ENCODE measurements at regions not wholly inside any gene's neighbourhood (a gene's known extent, or its start where the extent isn't known, plus 50 kb on each side); places are given as distances from the start of the nearest gene placed in this dataset.

DNA sequence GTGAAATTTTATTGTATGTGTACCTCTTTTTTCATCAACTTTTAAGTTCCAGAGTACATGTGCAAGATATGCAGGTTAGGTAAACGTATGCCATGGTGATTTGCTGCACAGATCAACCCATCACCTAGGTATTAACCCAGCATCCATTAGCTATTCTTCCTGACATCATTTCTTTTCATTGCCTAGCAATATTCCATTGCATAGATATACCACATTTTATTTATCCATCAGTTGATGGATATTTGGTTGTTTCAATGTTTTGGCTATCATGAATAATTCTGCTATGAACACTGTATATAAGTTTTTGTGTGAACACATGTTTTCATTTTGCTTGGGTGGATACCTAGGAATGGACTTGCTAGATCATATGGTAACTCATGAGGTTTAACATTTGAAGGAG, 439.9 kb upstream of the SOX5 start:
- H3K36me3 ChIP-seq (ENCODE audit: control insufficient read depth, insufficient read depth, low read length), result no peaks in the 10 kb centered on the region
- peaks cover 5% of the 10 kb centered on the region; the same call in 1 of the 2 replicates for H3K9me3 ChIP-seq (ENCODE audit: control insufficient read depth, insufficient read depth, low read length)
- no peak overlapping the region for H3K9ac ChIP-seq (ENCODE audit: low read depth, low read length)
- no peak overlapping the region for H3K4me3 ChIP-seq (ENCODE audit: low read depth, low read length)
- H3K27me3 ChIP-seq (ENCODE audit: control insufficient read depth, insufficient read depth, low read length), result no peaks in the 10 kb centered on the region
- no peak overlapping the region for H3K27ac ChIP-seq (ENCODE audit: low read depth, low read length)
- no peaks in the 10 kb centered on the region for H3K4me1 ChIP-seq (ENCODE audit: control insufficient read depth, insufficient read depth, low read length)

GRCh38 chr12:24387381-24387780, 437.9 kb upstream of the SOX5 start:
- no peak overlapping the region for H3K9ac ChIP-seq (ENCODE audit: low read depth, low read length)
- H3K4me1 ChIP-seq (ENCODE audit: control insufficient read depth, insufficient read depth, low read length), result no peaks in the 10 kb centered on the region
- H3K27ac ChIP-seq (ENCODE audit: low read depth, low read length), result no peak overlapping the region
- no peaks in the 10 kb centered on the region for H3K27me3 ChIP-seq (ENCODE audit: control insufficient read depth, insufficient read depth, low read length)
- H3K36me3 ChIP-seq (ENCODE audit: control insufficient read depth, insufficient read depth, low read length), result no peaks in the 10 kb centered on the region
- H3K4me3 ChIP-seq (ENCODE audit: low read depth, low read length), result no peak overlapping the region
- H3K9me3 ChIP-seq (ENCODE audit: control insufficient read depth, insufficient read depth, low read length), result peaks cover 5% of the 10 kb centered on the region; the same call in 1 of the 2 replicates

DNA sequence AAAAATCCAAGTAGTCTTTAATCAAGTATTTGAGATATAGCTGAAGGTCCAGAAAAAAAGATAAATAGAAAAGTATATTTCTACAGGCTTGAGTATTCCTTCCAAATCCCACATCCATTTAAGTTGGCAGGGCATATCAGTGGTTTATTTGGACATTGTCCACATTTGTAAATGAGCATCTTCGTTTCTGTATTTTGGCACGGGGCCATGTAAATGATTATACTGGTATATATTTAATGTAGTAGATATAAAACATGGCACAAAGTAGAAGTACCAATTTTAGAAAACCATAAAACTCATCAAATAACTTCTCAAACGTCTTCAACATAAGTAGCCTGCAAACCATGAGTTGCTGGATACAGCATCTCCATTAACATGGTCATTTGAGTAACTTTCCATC, 437.4 kb upstream of the SOX5 start:
- Histone ChIP-seq H3K27ac (ENCODE audit: low read depth, low read length) (no peak overlapping the region), H3K27me3 (ENCODE audit: control insufficient read depth, insufficient read depth, low read length) (no peaks in the 10 kb centered on the region), H3K9me3 (ENCODE audit: control insufficient read depth, insufficient read depth, low read length) (peaks cover 5% of the 10 kb centered on the region; the same call in 1 of the 2 replicates)

DNA sequence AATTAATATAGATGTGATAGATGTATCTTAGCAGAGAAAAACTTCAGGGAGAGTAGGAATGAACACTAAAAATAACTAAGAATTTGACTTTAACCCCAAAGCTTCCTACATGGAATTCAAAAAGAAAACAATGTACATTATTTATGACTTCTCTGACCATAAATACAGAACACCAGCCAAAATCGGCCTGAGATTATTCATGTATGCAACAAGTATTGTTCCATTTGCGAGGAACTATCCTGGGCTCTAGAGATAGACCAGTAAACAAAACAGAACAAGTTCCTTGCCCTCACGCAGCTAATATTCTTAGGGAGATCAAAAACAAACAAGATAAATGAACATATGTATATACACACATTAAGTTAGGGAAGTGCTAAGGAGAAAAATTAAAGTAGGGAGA, 432.3 kb upstream of the SOX5 start:
- H3K36me3 ChIP-seq (ENCODE audit: control insufficient read depth, insufficient read depth, low read length), result no peaks in the 10 kb centered on the region
- H3K27ac ChIP-seq (ENCODE audit: low read depth, low read length), result no peak overlapping the region
- H3K4me3 ChIP-seq (ENCODE audit: low read depth, low read length), result no peak overlapping the region
- no peaks in the 10 kb centered on the region for H3K9me3 ChIP-seq (ENCODE audit: control insufficient read depth, insufficient read depth, low read length)
- no peaks in the 10 kb centered on the region for H3K27me3 ChIP-seq (ENCODE audit: control insufficient read depth, insufficient read depth, low read length)
- no peak overlapping the region for H3K9ac ChIP-seq (ENCODE audit: low read depth, low read length)
- H3K4me1 ChIP-seq (ENCODE audit: control insufficient read depth, insufficient read depth, low read length), result peaks cover 40% of the 10 kb centered on the region

More for the DNA sequence above, 437.4 kb upstream of the SOX5 start:
- no peak overlapping the region for H3K9ac ChIP-seq (ENCODE audit: low read depth, low read length)
- no peaks in the 10 kb centered on the region for H3K4me1 ChIP-seq (ENCODE audit: control insufficient read depth, insufficient read depth, low read length)
- H3K36me3 ChIP-seq (ENCODE audit: control insufficient read depth, insufficient read depth, low read length), result no peaks in the 10 kb centered on the region
- no peak overlapping the region for H3K4me3 ChIP-seq (ENCODE audit: low read depth, low read length)

- no peaks in the 10 kb centered on the region for H3K27me3 ChIP-seq (ENCODE audit: control insufficient read depth, insufficient read depth, low read length)
- no peaks in the 10 kb centered on the region for H3K9me3 ChIP-seq (ENCODE audit: control insufficient read depth, insufficient read depth, low read length)
- H3K4me1 ChIP-seq (ENCODE audit: control insufficient read depth, insufficient read depth, low read length), result peaks cover 40% of the 10 kb centered on the region
- no peaks in the 10 kb centered on the region for H3K36me3 ChIP-seq (ENCODE audit: control insufficient read depth, insufficient read depth, low read length)
- peak overlapping the region; percentile 77 for H3K27ac ChIP-seq (ENCODE audit: low read depth, low read length)
- 0 out of 2 replicates have a peak overlapping the region, but pooled peaks have one; percentile 1 for H3K4me3 ChIP-seq (ENCODE audit: low read depth, low read length)
- H3K9ac ChIP-seq (ENCODE audit: low read depth, low read length), result no peak overlapping the region
These were observed 430.5 kb upstream of the SOX5 start for GRCh38 chr12:24379861-24380521.

DNA sequence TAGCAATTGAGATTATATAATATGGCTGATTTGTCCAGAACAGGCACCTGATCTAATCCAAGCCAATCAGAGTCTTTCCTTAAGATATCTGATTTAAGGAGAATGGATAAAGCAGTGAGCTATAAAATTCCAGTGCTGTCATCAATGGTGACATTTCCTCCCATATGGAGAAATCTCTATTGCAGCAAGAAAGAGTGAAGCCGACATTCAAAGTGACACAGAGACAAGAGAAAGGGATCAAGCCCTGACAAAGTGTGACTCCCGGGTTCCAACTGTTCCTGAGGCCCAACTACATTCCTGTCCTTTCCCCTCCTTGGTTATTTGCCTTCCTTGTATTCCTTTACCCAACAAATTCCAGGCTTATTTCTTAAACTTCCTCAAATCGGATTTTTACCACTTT, 430.0 kb upstream of the SOX5 start:
- no peaks in the 10 kb centered on the region for H3K9me3 ChIP-seq (ENCODE audit: control insufficient read depth, insufficient read depth, low read length)
- no peak overlapping the region for H3K9ac ChIP-seq (ENCODE audit: low read depth, low read length)
- no peaks in the 10 kb centered on the region for H3K27me3 ChIP-seq (ENCODE audit: control insufficient read depth, insufficient read depth, low read length)
- peaks cover 40% of the 10 kb centered on the region for H3K4me1 ChIP-seq (ENCODE audit: control insufficient read depth, insufficient read depth, low read length)
- H3K27ac ChIP-seq (ENCODE audit: low read depth, low read length), result peak overlapping the region; percentile 77
- H3K4me3 ChIP-seq (ENCODE audit: low read depth, low read length), result no peak overlapping the region
- no peaks in the 10 kb centered on the region for H3K36me3 ChIP-seq (ENCODE audit: control insufficient read depth, insufficient read depth, low read length)

DNA sequence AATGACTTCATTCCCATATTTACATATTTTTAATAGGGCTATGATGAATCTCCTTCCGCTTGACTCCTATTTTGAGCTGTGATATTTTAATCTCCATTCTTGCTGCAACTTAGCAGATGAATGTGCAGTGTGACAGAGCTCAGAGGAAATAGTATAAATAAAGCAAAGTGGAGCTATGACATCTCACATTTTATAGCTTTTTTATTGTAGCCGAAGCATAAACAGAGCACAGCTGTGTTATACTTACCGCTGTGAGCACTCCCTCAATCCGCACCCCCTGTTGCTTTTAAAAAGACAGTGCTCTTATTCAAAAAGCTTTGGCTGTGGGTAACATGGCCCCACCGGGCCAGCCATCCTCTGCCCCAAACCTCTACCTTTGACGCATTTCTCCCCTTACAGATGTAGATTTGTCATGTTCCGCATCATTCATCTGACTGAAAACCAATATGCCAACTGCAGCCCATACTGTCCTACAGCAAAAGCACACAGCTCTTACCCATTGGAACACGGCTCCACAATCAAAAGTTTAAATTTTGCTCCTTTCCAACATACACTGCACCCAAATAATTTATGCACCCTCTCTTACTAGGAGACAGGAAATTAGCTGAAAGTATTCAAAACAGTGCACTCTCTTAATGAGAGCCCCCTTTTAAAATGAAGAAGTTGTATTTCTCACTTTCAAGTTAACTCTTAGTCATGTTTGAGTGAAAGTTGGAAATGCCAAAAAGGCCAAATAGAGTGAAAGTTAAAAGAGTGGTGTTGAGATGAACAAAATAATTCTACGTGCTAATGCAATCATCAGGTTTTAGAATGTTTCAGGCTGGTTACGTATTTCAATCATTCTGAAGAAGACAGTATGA, 429.3 kb upstream of the SOX5 start:
- Histone ChIP-seq H3K27me3 (ENCODE audit: control insufficient read depth, insufficient read depth, low read length) (no peaks in the 10 kb centered on the region), H3K9ac (ENCODE audit: low read depth, low read length) (no peak overlapping the region), H3K4me1 (ENCODE audit: control insufficient read depth, insufficient read depth, low read length) (peaks cover 40% of the 10 kb centered on the region), H3K4me3 (ENCODE audit: low read depth, low read length) (no peak overlapping the region), H3K36me3 (ENCODE audit: control insufficient read depth, insufficient read depth, low read length) (no peaks in the 10 kb centered on the region), H3K9me3 (ENCODE audit: control insufficient read depth, insufficient read depth, low read length) (no peaks in the 10 kb centered on the region), H3K27ac (ENCODE audit: low read depth, low read length) (peak overlapping the region; percentile 77)

DNA sequence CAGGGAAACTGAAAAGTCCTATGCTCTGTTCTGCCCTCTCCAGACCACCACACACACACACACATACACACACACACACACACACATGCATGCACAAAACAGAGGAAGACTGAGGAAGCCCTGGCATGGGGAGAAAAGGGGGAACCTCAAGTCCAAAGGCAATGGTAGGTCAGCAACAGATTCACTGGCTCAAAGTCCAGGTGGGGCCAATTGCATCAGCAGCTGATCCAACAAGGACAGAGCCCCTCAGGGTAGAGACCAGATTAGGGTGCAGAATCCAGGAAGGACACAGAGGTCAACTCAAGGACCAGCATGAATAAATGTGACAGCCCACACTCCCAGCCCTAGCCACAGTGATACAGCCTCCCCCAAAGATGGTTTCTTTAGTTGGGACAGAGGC, 425.0 kb upstream of the SOX5 start:
- Histone ChIP-seq H3K27ac (ENCODE audit: low read depth, low read length) (no peak overlapping the region), H3K4me3 (ENCODE audit: low read depth, low read length) (no peak overlapping the region), H3K36me3 (ENCODE audit: control insufficient read depth, insufficient read depth, low read length) (no peaks in the 10 kb centered on the region), H3K4me1 (ENCODE audit: control insufficient read depth, insufficient read depth, low read length) (peaks cover 22% of the 10 kb centered on the region), H3K9ac (ENCODE audit: low read depth, low read length) (no peak overlapping the region), H3K9me3 (ENCODE audit: control insufficient read depth, insufficient read depth, low read length) (no peaks in the 10 kb centered on the region), H3K27me3 (ENCODE audit: control insufficient read depth, insufficient read depth, low read length) (no peaks in the 10 kb centered on the region)

GRCh38 chr12:24373004-24373403, 423.5 kb upstream of the SOX5 start:
- Histone ChIP-seq H3K27ac (ENCODE audit: low read depth, low read length) (no peak overlapping the region), H3K9me3 (ENCODE audit: control insufficient read depth, insufficient read depth, low read length) (no peaks in the 10 kb centered on the region), H3K4me1 (ENCODE audit: control insufficient read depth, insufficient read depth, low read length) (peaks cover 8% of the 10 kb centered on the region), H3K9ac (ENCODE audit: low read depth, low read length) (no peak overlapping the region), H3K36me3 (ENCODE audit: control insufficient read depth, insufficient read depth, low read length) (no peaks in the 10 kb centered on the region), H3K27me3 (ENCODE audit: control insufficient read depth, insufficient read depth, low read length) (no peaks in the 10 kb centered on the region), H3K4me3 (ENCODE audit: low read depth, low read length) (no peak overlapping the region)

DNA sequence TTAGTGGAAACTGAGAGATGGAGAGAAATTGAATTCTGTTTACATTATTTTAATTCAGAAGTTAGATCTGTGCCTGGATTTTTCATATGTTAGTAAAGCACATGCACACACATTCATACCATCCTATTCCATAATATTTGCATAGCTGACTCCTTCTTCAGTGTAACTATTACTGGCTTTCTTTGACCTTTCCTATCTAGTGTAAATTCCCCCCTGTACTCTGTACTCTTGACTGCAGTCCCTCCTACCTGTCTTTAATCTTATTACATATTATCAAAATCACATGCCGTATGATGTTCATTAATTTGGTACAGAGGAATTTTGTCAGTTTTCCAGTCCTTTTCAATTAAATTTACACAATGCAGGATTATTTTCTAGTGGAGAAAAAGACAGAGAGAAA, 417.0 kb upstream of the SOX5 start:
- Histone ChIP-seq H3K27me3 (ENCODE audit: control insufficient read depth, insufficient read depth, low read length) (no peaks in the 10 kb centered on the region), H3K4me1 (ENCODE audit: control insufficient read depth, insufficient read depth, low read length) (peaks cover 5% of the 10 kb centered on the region; the same call in 1 of the 2 replicates), H3K36me3 (ENCODE audit: control insufficient read depth, insufficient read depth, low read length) (no peaks in the 10 kb centered on the region), H3K4me3 (ENCODE audit: low read depth, low read length) (no peak overlapping the region), H3K9me3 (ENCODE audit: control insufficient read depth, insufficient read depth, low read length) (no peaks in the 10 kb centered on the region), H3K9ac (ENCODE audit: low read depth, low read length) (no peak overlapping the region), H3K27ac (ENCODE audit: low read depth, low read length) (no peak overlapping the region)

- no peaks in the 10 kb centered on the region for H3K27me3 ChIP-seq (ENCODE audit: control insufficient read depth, insufficient read depth, low read length)
- no peak overlapping the region for H3K9ac ChIP-seq (ENCODE audit: low read depth, low read length)
- H3K27ac ChIP-seq (ENCODE audit: low read depth, low read length), result no peak overlapping the region
- no peaks in the 10 kb centered on the region for H3K9me3 ChIP-seq (ENCODE audit: control insufficient read depth, insufficient read depth, low read length)
- H3K4me3 ChIP-seq (ENCODE audit: low read depth, low read length), result no peak overlapping the region
- H3K36me3 ChIP-seq (ENCODE audit: control insufficient read depth, insufficient read depth, low read length), result no peaks in the 10 kb centered on the region
- H3K4me1 ChIP-seq (ENCODE audit: control insufficient read depth, insufficient read depth, low read length), result peaks cover 5% of the 10 kb centered on the region; the same call in 1 of the 2 replicates
These were observed 415.5 kb upstream of the SOX5 start for GRCh38 chr12:24364921-24365320.

All from HUES48 (cell line).